ENCODE measurements at regions not wholly inside any gene's neighbourhood (a gene's known extent, or its start where the extent isn't known, plus 50 kb on each side); places are given as distances from the start of the nearest gene placed in this dataset.
A peak's percentile ranks its signal among the peaks of the same experiment; 100 is the strongest.

DNA sequence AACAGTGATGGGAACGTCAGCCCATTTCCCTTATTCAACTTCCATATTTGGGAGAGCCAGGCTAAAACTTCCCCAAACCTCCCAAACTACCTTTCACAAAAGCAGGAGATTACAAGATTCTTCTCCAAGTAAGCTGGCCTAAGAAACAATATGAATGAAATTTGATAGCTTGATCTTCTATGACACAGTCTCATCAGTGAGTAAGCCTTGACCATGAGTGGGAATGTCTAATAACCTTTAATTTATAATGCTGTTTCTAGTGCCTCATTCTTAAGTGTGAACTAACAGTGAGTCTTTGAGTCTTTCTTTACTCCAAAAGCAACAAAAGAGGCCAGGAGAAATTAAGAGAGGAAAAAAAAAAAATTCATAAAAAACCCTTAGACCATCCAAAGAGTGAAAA is 1379.9 kb downstream of the EFNA5 start:
- BruUV-seq (replicated peaks): no TSS peak
- Histone ChIP-seq H3K27me3 (ENCODE audit: control insufficient read depth in 2 of 2, insufficient read depth in 2 of 2, low read length in 2 of 2) (no peaks in the 10 kb centered on the region), H3K9me1 (replicated peaks; ENCODE audit: control insufficient read depth, extremely low read depth, insufficient read depth, low read length) (no peaks in the 10 kb centered on the region), H3K4me1 (ENCODE audit: control insufficient read depth, extremely low read depth, insufficient read depth, low read length) (no peaks in the 10 kb centered on the region), H3K9ac (replicated peaks; ENCODE audit: extremely low read depth, insufficient read depth, low read length) (no peak overlapping the region), H3K27ac (ENCODE audit: insufficient read depth, low read depth, low read length) (no peak overlapping the region), H3K4me3 (replicated peaks in 1 of 3; ENCODE audit: insufficient read depth in 1 of 3, low read depth in 1 of 3, low read length in 3 of 3) (no peak overlapping the region), H3K9me3 (replicated peaks; ENCODE audit: control insufficient read depth, insufficient read depth, low read length) (no peaks in the 10 kb centered on the region), H4K20me1 (replicated peaks; ENCODE audit: control insufficient read depth, extremely low read depth, insufficient read depth, low read length) (no peaks in the 10 kb centered on the region), H2AFZ (ENCODE audit: low read depth, low read length) (peak overlapping the region; percentile 19), H3K4me2 (ENCODE audit: insufficient read depth, low read length) (no peak overlapping the region), H3K79me2 (ENCODE audit: control insufficient read depth, insufficient read depth, low read length) (no peaks in the 10 kb centered on the region), H3K36me3 (ENCODE audit: control insufficient read depth in 2 of 2, extremely low read depth in 1 of 2, insufficient read depth in 2 of 2, low read length in 2 of 2) (no peaks in the 10 kb centered on the region)
- DNase-seq (ENCODE audit: low read depth, low spot score) (no peak), FAIRE-seq (no peak)
- intact Hi-C loops (cut with micrococcal nuclease): no loop called here
- TF ChIP-seq JUN (IDR thresholded peaks at IDR 0.05; ENCODE audit: borderline replicate concordance, insufficient read depth, insufficient read length, low read depth) (no peak), CTCF (IDR thresholded peaks at IDR 0.05; ENCODE audit: extremely low read depth in 1 of 2, insufficient read depth in 1 of 2, low read depth in 1 of 2, low read length in 2 of 2) (no peak), POLR2AphosphoS5 (IDR thresholded peaks at IDR 0.05; ENCODE audit: insufficient read depth, low read depth, low read length) (no peak), MYC (IDR thresholded peaks at IDR 0.05; ENCODE audit: low read depth, low read length) (no peak), EZH2 (IDR thresholded peaks at IDR 0.05; ENCODE audit: borderline replicate concordance, low read depth, low read length, severe bottlenecking) (no peak), GATA2 (IDR thresholded peaks at IDR 0.05; ENCODE audit: insufficient read depth, insufficient read length, low read depth, low read length) (no peak), FOS (IDR thresholded peaks at IDR 0.05; ENCODE audit: borderline replicate concordance, insufficient read depth, low read length) (no peak), POLR2A (IDR thresholded peaks at IDR 0.05; ENCODE audit: low read depth, low read length) (no peak)
- TF ChIP-seq, protein P1, sequence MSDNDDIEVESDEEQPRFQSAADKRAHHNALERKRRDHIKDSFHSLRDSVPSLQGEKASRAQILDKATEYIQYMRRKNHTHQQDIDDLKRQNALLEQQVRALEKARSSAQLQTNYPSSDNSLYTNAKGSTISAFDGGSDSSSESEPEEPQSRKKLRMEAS (IDR thresholded peaks at IDR 0.05; ENCODE audit: insufficient read depth, insufficient read length): no peak
- ChIA-PET CTCF (interaction anchor here (1.2 kb wide), 1 partner anchor 22 kb away, joined by 3 read pairs; no protein-coding TSS in a partner anchor), POLR2A (no interaction called here)
- dilution Hi-C loops (cut with MboI; ENCODE audit: extremely low pct_ligation_motif_present, low sequenced_read_pairs): no loop called here

All from endothelial cell of umbilical vein (primary cell).